ENCODE measurements at regions not wholly inside any gene's neighbourhood (a gene's known extent, or its start where the extent isn't known, plus 50 kb on each side); places are given as distances from the start of the nearest gene placed in this dataset.

DNA sequence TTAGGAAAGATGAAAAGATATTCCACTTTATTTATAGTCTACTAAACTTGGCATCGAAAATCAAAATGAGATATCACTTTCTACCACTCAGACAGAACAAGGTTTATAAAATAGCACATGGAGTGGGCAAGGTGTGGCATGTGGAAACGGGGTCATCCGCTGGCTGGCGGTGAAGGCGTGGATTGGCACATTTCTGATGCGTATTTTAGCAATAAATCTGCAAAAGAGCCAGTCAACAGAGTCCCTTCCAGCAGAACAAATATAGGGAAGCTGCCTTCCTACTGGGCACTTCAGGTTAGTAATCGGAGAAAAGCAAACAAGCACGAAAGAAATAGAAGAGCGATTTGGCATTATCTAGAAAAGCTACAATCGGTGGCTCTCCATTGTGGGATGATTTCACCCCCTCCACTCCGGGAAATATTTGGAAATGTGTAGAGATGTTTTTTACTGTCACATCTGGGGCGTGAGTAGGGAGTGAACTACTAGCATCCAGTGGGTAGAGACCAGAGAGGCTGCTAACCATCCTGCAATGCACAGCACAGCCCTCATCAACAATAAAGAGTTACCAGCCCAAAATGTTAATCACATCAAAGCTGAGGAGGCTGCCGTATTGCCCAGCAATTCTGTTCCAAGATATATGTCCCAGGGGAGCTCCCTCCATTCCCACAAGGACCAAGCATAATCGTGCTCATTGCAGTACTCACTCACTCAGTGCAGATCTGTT lies 116.1 kb upstream of the PEG3 start:
- TF ChIP-seq, protein P1, sequence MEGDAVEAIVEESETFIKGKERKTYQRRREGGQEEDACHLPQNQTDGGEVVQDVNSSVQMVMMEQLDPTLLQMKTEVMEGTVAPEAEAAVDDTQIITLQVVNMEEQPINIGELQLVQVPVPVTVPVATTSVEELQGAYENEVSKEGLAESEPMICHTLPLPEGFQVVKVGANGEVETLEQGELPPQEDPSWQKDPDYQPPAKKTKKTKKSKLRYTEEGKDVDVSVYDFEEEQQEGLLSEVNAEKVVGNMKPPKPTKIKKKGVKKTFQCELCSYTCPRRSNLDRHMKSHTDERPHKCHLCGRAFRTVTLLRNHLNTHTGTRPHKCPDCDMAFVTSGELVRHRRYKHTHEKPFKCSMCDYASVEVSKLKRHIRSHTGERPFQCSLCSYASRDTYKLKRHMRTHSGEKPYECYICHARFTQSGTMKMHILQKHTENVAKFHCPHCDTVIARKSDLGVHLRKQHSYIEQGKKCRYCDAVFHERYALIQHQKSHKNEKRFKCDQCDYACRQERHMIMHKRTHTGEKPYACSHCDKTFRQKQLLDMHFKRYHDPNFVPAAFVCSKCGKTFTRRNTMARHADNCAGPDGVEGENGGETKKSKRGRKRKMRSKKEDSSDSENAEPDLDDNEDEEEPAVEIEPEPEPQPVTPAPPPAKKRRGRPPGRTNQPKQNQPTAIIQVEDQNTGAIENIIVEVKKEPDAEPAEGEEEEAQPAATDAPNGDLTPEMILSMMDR (IDR thresholded peaks at IDR 0.05; ENCODE audit: low read depth, low read length, missing control alignments), result no peak
- no peak for DNase-seq (ENCODE audit: extremely low read depth, low read depth)
- H3K4me3 ChIP-seq (replicated peaks; ENCODE audit: low read depth, low read length), result no peak overlapping the region

DNA sequence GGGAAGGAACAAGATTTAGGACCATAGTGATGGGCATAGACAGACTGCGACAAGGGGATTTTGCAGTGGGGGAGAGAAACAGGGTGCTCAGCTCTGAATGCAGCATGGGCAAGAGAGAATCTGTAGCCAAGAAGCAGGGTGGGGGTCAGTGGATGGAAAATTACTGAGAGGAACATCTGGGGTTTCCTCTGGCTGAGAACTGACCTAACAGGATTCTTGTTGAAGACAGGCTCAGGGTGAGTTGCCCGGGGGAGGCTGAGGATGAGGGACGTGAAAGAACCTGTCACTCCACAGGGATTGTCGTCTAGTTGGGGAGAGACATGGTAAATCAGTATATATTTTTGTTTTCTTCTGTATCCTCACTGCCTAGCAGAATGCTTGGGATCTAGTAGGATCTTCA lies 118.7 kb upstream of the PEG3 start:
- TF ChIP-seq, protein P1 (IDR thresholded peaks at IDR 0.05; ENCODE audit: low read depth, low read length, missing control alignments), result no peak
- DNase-seq (ENCODE audit: extremely low read depth, low read depth), result no peak
- H3K4me3 ChIP-seq (replicated peaks; ENCODE audit: low read depth, low read length), result no peak overlapping the region

DNA sequence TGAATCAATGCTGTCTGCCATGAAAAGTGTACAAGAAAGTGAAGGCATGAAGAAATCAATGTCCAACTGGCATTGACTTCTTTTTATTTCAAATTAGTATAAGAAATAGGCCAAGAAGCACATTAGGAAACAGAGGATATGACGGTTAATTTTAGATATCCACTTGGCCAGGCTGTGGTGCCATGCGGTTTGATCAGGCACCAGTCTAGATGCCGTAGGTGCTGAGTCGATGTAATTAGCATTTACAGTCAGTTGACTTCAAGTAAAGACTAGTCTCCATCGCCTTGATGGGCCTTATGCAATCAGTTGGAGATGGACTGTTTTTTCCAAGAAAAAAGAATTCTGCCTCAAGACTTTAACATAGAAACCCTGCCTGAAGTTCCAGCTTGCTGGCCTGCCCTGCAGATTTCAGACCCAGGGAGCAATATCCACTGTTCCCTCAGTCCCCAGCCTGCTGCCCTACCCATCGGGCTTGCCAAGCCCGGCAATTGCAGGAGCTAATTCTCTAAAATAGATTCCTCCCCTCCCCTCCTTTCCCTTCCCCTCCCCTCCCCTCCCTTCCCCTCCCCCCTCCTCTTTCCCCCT lies 120.5 kb upstream of the PEG3 start:
- no peak for DNase-seq (ENCODE audit: extremely low read depth, low read depth)
- TF ChIP-seq, protein P1 (IDR thresholded peaks at IDR 0.05; ENCODE audit: low read depth, low read length, missing control alignments), result no peak
- no peak overlapping the region for H3K4me3 ChIP-seq (replicated peaks; ENCODE audit: low read depth, low read length)

DNA sequence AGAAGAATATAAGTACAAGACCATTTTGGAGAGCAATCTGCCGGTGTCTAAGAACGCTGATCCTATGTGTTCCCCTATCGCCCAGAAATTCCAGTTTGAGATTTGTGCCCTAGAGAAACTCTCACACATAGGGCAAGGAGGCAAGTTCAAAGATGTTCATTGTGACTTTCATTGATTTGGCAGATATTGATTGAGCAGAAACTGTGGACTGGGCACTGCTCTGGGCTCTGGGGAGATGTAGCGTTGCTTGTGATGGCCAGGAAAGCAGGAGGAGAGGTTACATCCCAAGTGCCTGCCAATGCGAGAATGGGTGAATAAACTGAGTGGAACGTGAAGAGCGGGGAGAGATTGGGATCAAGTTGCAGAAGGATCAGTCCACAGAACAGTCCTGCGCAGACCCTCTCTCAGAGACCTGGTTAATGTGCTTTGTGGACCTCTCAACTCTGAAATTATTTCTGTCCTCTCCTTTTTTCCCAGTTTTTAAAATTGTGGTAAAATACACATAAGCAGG lies 123.9 kb upstream of the PEG3 start:
- DNase-seq (ENCODE audit: extremely low read depth, low read depth), result no peak
- H3K4me3 ChIP-seq (replicated peaks; ENCODE audit: low read depth, low read length), result no peak overlapping the region
- TF ChIP-seq, protein P1 (IDR thresholded peaks at IDR 0.05; ENCODE audit: low read depth, low read length, missing control alignments), result no peak

DNA sequence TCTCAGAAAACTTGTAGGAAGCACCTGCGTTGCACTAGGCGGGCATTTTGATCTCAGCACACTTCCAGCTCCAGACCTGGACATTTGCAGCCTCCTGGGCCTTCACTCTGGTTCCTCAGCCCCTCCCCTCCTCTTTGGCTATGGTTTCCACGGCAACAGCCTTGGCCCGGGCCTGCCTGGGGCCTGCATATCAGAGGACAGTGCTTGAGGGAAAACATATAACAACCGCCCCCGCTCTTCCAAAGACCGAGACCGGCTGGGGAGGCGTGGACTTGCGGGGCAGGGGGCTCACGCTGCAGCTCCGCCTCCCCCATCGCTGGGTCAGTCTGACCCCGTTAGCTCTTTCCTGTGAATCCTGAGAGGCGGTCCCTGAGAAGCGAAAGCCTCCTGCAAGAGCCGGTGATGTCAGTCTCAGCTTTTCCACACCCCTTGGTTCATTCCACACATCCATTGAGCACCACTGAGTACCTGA lies 125.7 kb upstream of the PEG3 start:
- no peak overlapping the region for H3K4me3 ChIP-seq (replicated peaks; ENCODE audit: low read depth, low read length)
- no peak for DNase-seq (ENCODE audit: extremely low read depth, low read depth)
- TF ChIP-seq, protein P1 (IDR thresholded peaks at IDR 0.05; ENCODE audit: low read depth, low read length, missing control alignments), result no peak

DNA sequence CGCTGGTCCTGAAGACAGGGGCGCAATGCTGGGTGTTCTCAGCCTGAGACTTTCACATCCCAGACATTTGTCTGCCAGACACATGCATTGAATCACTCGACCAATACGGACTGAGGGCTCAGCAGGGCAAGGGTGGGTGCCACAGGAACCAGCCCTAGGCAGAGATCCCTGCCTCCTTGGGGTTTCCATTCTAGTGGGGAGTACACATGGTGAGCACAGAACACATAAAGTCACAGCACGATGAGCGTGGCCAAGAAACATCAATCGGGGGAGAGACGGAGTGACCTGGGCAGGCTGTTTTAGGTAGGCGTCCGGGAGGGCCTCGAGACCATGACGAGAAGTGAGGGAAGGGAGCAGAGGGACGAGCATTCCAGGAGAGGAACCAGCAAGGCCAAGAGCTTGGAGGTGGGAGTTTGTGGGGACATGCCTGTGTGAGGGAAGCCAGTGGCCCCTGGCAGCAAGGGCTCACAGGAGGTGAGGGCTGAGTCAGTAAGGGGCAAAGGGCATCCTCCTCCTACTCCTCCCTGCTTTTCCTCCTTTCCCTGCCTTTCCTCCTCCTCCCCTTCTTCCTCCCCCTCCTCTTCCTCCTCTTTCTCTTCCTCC lies 126.3 kb upstream of the PEG3 start:
- no peak for DNase-seq (ENCODE audit: extremely low read depth, low read depth)
- TF ChIP-seq, protein P1 (IDR thresholded peaks at IDR 0.05; ENCODE audit: low read depth, low read length, missing control alignments), result no peak
- H3K4me3 ChIP-seq (replicated peaks; ENCODE audit: low read depth, low read length), result no peak overlapping the region

All from HFF-Myc (cell line).